ENCODE measurements at regions not wholly inside any gene's neighbourhood (a gene's known extent, or its start where the extent isn't known, plus 50 kb on each side); places are given as distances from the start of the nearest gene placed in this dataset.
A peak's percentile ranks its signal among the peaks of the same experiment; 100 is the strongest.

- ChIA-PET POLR2A (ENCODE audit: unreplicated experiment) (no interaction called here), CTCF (interaction anchor here (0.8 kb wide), 1 partner anchor 27 kb away, joined by 3 read pairs; no protein-coding TSS in a partner anchor)
- Histone ChIP-seq H3K9me1 (ENCODE audit: insufficient read depth, low read length) (no peaks in the 10 kb centered on the region), H4K91ac (ENCODE audit: insufficient read depth, low read depth, low read length) (no peak overlapping the region), H3K4ac (ENCODE audit: low read depth, low read length) (no peak overlapping the region), H3K79me1 (ENCODE audit: low read depth in 1 of 2, low read length in 2 of 2) (no peaks in the 10 kb centered on the region), H3K27ac (ENCODE audit: insufficient read depth, low read length) (no peak overlapping the region), H4K20me1 (ENCODE audit: insufficient read depth, low read length) (no peaks in the 10 kb centered on the region), H3K4me1 (ENCODE audit: control insufficient read depth, insufficient read depth, low read length) (no peaks in the 10 kb centered on the region), H2BK120ac (ENCODE audit: low read depth, low read length) (no peak overlapping the region), H3K36me3 (ENCODE audit: control insufficient read depth, insufficient read depth, low read length) (no peaks in the 10 kb centered on the region), H3K14ac (replicated peaks; ENCODE audit: low read depth, low read length) (no peak overlapping the region), H4K8ac (ENCODE audit: low read depth in 2 of 2, low read length in 2 of 2) (no peak overlapping the region), H3K4me3 (ENCODE audit: insufficient read depth, low read depth, low read length) (no peak overlapping the region), H4K5ac (ENCODE audit: low read depth, low read length) (no peak overlapping the region), H2AK9ac (replicated peaks; ENCODE audit: low read depth, low read length, poor library complexity) (no peak overlapping the region), H3K23ac (ENCODE audit: low read depth, low read length) (no peak overlapping the region), H2BK15ac (ENCODE audit: low read depth, low read length) (no peak overlapping the region), H2BK20ac (ENCODE audit: low read depth, low read length) (no peak overlapping the region), H2AFZ (replicated peaks; ENCODE audit: low read length, poor library complexity) (no peak overlapping the region), H3K56ac (ENCODE audit: extremely low read depth, insufficient read depth, low read length) (no peak overlapping the region), H2AK5ac (ENCODE audit: low read depth, low read length) (no peak overlapping the region), H2BK5ac (ENCODE audit: low read depth, low read length, poor library complexity, severe bottlenecking) (no peak overlapping the region), H3K27me3 (ENCODE audit: control insufficient read depth, insufficient read depth, low read length) (no peaks in the 10 kb centered on the region; the same call in 1 of the 2 replicates), H3K9ac (ENCODE audit: low read depth, low read length) (no peak overlapping the region), H3K9me3 (ENCODE audit: control insufficient read depth, insufficient read depth, low read length) (no peaks in the 10 kb centered on the region), H3K4me2 (ENCODE audit: low read depth, low read length) (no peak overlapping the region), H3K18ac (ENCODE audit: low read depth, low read length) (no peak overlapping the region)
- intact Hi-C loops (cut with micrococcal nuclease): no loop called here
- no peak for TF ChIP-seq RAD21 (IDR thresholded peaks at IDR 0.05; ENCODE audit: low read length)
- TF ChIP-seq, protein P1, sequence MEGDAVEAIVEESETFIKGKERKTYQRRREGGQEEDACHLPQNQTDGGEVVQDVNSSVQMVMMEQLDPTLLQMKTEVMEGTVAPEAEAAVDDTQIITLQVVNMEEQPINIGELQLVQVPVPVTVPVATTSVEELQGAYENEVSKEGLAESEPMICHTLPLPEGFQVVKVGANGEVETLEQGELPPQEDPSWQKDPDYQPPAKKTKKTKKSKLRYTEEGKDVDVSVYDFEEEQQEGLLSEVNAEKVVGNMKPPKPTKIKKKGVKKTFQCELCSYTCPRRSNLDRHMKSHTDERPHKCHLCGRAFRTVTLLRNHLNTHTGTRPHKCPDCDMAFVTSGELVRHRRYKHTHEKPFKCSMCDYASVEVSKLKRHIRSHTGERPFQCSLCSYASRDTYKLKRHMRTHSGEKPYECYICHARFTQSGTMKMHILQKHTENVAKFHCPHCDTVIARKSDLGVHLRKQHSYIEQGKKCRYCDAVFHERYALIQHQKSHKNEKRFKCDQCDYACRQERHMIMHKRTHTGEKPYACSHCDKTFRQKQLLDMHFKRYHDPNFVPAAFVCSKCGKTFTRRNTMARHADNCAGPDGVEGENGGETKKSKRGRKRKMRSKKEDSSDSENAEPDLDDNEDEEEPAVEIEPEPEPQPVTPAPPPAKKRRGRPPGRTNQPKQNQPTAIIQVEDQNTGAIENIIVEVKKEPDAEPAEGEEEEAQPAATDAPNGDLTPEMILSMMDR (conservative IDR thresholded peaks at IDR 0.05; ENCODE audit: low read depth, low read length): peak; percentile 21; the same call in 1 of the 2 replicates
- no TSS peak for BruUV-seq (replicated peaks)
- ATAC-seq (ENCODE audit: low read depth): no peak
- in situ Hi-C loops (cut with MboI; ENCODE audit: low sequenced_read_pairs): no loop called here
- DNase-seq: no peak
- 27% methylated on average over 1 of the region's 2 CpGs; no CpG with 5 or more reads in 1 of the 2 experiments for WGBS, 2 experiments (ENCODE audit: extremely low coverage in 2 of 2, insufficient read length in 1 of 2)
- dilution Hi-C loops (cut with HindIII; ENCODE audit: low sequenced_read_pairs, unreplicated experiment): no loop called here
Measured at GRCh38 chr2:65999796-66000195, 435.1 kb upstream of the MEIS1 start.

All from IMR-90 (cell line).